Neural progenitor cell (in vitro differentiated cells): ENCODE measurements at regions not wholly inside any gene's neighbourhood (a gene's known extent, or its start where the extent isn't known, plus 50 kb on each side); places are given as distances from the start of the nearest gene placed in this dataset.

Experiments used
- DNase-seq: peaks from one replicate; pipeline ENCODE4 v3.0.0-alpha.2; 2016; ENCODE audit warnings: low spot score
- H2AFZ ChIP-seq: fragments of 200-600 bp; sonication (generic); replicated peaks from 2 replicates; pipeline ENCODE4 v1.6.1; 2016; ENCODE audit warnings: antibody characterized with exemption
- H3F3A ChIP-seq: fragments of 200-600 bp; sonication (generic); 2 replicates; pipeline ENCODE4 v1.6.1; 2016; ENCODE audit warnings: antibody characterized with exemption, low read depth
- H3K27ac ChIP-seq: fragments of 200-600 bp; sonication (generic); 2 replicates; pipeline ENCODE4 v1.5.1; 2016; ENCODE audit warnings: mild to moderate bottlenecking
- H3K27me3 ChIP-seq: fragments of 200-600 bp; sonication (generic); 2 replicates; pipeline ENCODE4 v1.6.1; 2016; ENCODE audit warnings: mild to moderate bottlenecking, moderate library complexity
- H3K36me3 ChIP-seq: fragments of 200-600 bp; sonication (generic); 2 replicates; pipeline ENCODE4 v1.5.1; 2016
- H3K4me1 ChIP-seq: fragments of 200-600 bp; sonication (generic); 2 replicates; pipeline ENCODE4 v1.6.1; 2016; ENCODE audit warnings: mixed run types
- H3K4me2 ChIP-seq: fragments of 200-600 bp; sonication (generic); 2 replicates; pipeline ENCODE4 v1.6.1; 2016
- H3K4me3 ChIP-seq: fragments of 200-600 bp; sonication (generic); 2 replicates; pipeline ENCODE4 v1.5.1; 2016
- H3K79me2 ChIP-seq: fragments of 200-600 bp; sonication (generic); 2 replicates; pipeline ENCODE4 v1.6.1; 2016; ENCODE audit warnings: low read depth
- H3K9ac ChIP-seq: fragments of 200-600 bp; sonication (generic); 2 replicates; pipeline ENCODE4 v1.6.1; 2016
- H3K9me3 ChIP-seq: fragments of 200-600 bp; sonication (generic); 2 replicates; pipeline ENCODE4 v1.5.1; 2016; ENCODE audit warnings: low read depth
- H4K20me1 ChIP-seq: fragments of 200-600 bp; sonication (generic); 2 replicates; pipeline ENCODE4 v1.6.1; 2016; ENCODE audit warnings: low read depth
- H3K27ac Mint-ChIP-seq: 3 replicates; pipeline ENCODE4 v1.8.0; 2021; ENCODE audit warnings: mixed read lengths
- H3K27me3 Mint-ChIP-seq: 2 replicates; pipeline ENCODE4 v1.8.0; 2022; ENCODE audit warnings: low read depth, mild to moderate bottlenecking, inconsistent platforms, moderate library complexity, mixed read lengths; ENCODE audit not compliant: insufficient read depth
- H3K36me3 Mint-ChIP-seq: 3 replicates; pipeline ENCODE4 v1.8.0; 2021; ENCODE audit warnings: mixed read lengths
- H3K4me1 Mint-ChIP-seq: 3 replicates; pipeline ENCODE4 v1.8.0; 2021; ENCODE audit warnings: mixed read lengths
- H3K4me3 Mint-ChIP-seq: 3 replicates; pipeline ENCODE4 v1.8.0; 2021; ENCODE audit warnings: mild to moderate bottlenecking, moderate library complexity, mixed read lengths
- H3K9me3 Mint-ChIP-seq: 3 replicates; pipeline ENCODE4 v1.8.0; 2020; ENCODE audit warnings: mixed read lengths
- EZH2 ChIP-seq: fragments of 200-600 bp; sonication (generic); IDR thresholded peaks from 2 replicates; pipeline ENCODE4 v1.6.1; 2017; ENCODE audit warnings: antibody characterized with exemption, mild to moderate bottlenecking, moderate library complexity
- EZH2phosphoT487 ChIP-seq: fragments of 200-600 bp; sonication (generic); IDR thresholded peaks from 2 replicates; pipeline ENCODE4 v1.6.1; 2017; ENCODE audit warnings: antibody characterized with exemption
- TF ChIP-seq, protein P1 (sequence below): fragments of 200-600 bp; sonication (generic); IDR thresholded peaks from 2 replicates; pipeline ENCODE4 v1.5.1; 2017; ENCODE audit warnings: antibody characterized with exemption, mild to moderate bottlenecking

DNA sequence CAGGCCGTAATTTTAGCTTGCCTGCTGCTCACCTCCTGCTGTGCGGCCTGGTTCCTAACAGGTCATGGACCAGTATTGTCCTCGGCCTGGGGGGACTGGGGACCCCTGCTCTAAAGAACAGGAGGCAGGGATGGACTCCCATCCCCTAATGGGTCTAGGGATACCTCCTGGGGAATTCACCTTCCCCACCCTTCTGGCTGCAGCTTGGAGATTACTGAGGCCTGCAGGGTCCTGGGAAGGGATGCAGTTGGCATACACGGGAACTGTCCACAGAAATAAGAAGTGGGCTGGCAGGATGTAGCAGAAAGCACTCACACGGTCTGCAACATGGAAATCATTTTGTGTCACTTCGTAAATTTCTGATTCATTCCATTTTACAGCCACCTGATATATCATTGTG lies 123.0 kb downstream of the C16orf95 start:
- Histone ChIP-seq H4K20me1 (no peaks in the 10 kb centered on the region), H3K36me3 (no peaks in the 10 kb centered on the region), H3K4me2 (no peak overlapping the region), H3K4me3 (no peak overlapping the region), H3K27me3 (no peaks in the 10 kb centered on the region), H2AFZ (no peak overlapping the region), H3K9me3 (no peaks in the 10 kb centered on the region), H3K27ac (no peak overlapping the region), H3K4me1 (no peaks in the 10 kb centered on the region), H3K79me2 (no peaks in the 10 kb centered on the region), H3F3A (no peaks in the 10 kb centered on the region), H3K9ac (no peak overlapping the region)
- no peak for DNase-seq
- peaks cover 3% of the 10 kb centered on the region for H3K9me3 Mint-ChIP-seq
- H3K4me3 Mint-ChIP-seq = no peak overlapping the region
- peaks cover 23% of the 10 kb centered on the region for H3K4me1 Mint-ChIP-seq
- no peaks in the 10 kb centered on the region for H3K36me3 Mint-ChIP-seq
- TF ChIP-seq, protein P1, sequence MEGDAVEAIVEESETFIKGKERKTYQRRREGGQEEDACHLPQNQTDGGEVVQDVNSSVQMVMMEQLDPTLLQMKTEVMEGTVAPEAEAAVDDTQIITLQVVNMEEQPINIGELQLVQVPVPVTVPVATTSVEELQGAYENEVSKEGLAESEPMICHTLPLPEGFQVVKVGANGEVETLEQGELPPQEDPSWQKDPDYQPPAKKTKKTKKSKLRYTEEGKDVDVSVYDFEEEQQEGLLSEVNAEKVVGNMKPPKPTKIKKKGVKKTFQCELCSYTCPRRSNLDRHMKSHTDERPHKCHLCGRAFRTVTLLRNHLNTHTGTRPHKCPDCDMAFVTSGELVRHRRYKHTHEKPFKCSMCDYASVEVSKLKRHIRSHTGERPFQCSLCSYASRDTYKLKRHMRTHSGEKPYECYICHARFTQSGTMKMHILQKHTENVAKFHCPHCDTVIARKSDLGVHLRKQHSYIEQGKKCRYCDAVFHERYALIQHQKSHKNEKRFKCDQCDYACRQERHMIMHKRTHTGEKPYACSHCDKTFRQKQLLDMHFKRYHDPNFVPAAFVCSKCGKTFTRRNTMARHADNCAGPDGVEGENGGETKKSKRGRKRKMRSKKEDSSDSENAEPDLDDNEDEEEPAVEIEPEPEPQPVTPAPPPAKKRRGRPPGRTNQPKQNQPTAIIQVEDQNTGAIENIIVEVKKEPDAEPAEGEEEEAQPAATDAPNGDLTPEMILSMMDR = no peak
- TF ChIP-seq EZH2phosphoT487 (no peak), EZH2 (no peak)
- H3K27ac Mint-ChIP-seq = no peak overlapping the region
- H3K27me3 Mint-ChIP-seq = peaks cover 7% of the 10 kb centered on the region

DNA sequence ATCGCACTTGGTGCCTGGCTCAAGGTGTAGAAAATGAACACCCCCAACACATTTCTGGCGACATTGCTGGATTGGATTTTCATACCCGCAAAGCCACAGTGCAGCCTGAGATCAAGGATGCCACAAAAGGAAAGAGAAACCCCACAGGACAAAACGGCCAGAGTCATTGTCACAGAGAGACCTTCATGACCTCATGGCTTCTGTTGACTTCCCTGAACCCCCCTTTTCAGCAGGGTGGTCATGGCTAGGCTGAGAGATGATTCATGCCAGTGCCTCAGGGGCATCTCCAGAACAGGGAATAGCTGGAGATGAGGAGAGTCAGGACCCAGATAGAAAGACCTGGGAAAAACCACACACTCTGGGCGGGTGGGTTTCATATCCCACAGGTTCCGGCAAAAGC lies 122.0 kb downstream of the C16orf95 start:
- H3K9ac ChIP-seq = no peak overlapping the region
- Mint-ChIP-seq H3K4me3 (no peak overlapping the region), H3K27me3 (peaks cover 7% of the 10 kb centered on the region), H3K27ac (no peak overlapping the region), H3K9me3 (peaks cover 3% of the 10 kb centered on the region), H3K4me1 (peaks cover 23% of the 10 kb centered on the region), H3K36me3 (no peaks in the 10 kb centered on the region)
- no peaks in the 10 kb centered on the region for H3K27me3 ChIP-seq
- H3F3A ChIP-seq = no peaks in the 10 kb centered on the region
- H3K4me2 ChIP-seq = no peak overlapping the region
- H3K36me3 ChIP-seq = no peaks in the 10 kb centered on the region
- no peaks in the 10 kb centered on the region for H4K20me1 ChIP-seq
- no peaks in the 10 kb centered on the region for H3K79me2 ChIP-seq
- H2AFZ ChIP-seq = no peak overlapping the region
- no peaks in the 10 kb centered on the region for H3K9me3 ChIP-seq
- no peaks in the 10 kb centered on the region for H3K4me1 ChIP-seq
- no peak overlapping the region for H3K27ac ChIP-seq
- no peak for DNase-seq
- no peak overlapping the region for H3K4me3 ChIP-seq
- no peak for TF ChIP-seq EZH2phosphoT487
- no peak for TF ChIP-seq EZH2
- TF ChIP-seq, protein P1 = no peak

DNA sequence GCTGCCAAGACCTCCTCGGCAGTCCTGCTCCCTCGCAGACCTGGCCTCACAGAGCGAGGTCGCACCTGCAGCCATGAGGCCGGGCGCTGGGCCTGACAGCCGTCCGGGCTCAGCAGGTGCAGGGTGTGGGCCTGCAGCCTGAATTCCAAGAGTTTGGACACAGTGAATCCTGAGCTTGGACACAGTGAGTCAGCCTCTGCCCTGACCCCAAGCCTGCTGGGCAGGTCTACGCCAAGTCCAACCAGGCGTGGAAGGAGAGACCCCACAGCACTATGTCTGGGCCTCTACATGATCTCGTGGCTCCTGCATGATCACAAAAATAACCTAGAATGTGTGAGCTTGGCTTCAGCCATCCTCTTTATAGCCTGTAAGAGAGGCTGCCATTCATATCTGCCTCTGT lies 121.0 kb downstream of the C16orf95 start:
- no peak overlapping the region for H3K4me3 Mint-ChIP-seq
- no peaks in the 10 kb centered on the region for H3K9me3 Mint-ChIP-seq
- H3K27ac Mint-ChIP-seq = no peak overlapping the region
- peaks cover 23% of the 10 kb centered on the region for H3K4me1 Mint-ChIP-seq
- TF ChIP-seq EZH2 (no peak), EZH2phosphoT487 (no peak)
- TF ChIP-seq, protein P1 = no peak
- Histone ChIP-seq H3K4me1 (no peaks in the 10 kb centered on the region), H3K9ac (no peak overlapping the region), H3K27ac (no peak overlapping the region), H3K27me3 (no peaks in the 10 kb centered on the region), H3K4me2 (no peak overlapping the region), H3F3A (no peaks in the 10 kb centered on the region), H4K20me1 (no peaks in the 10 kb centered on the region), H3K9me3 (no peaks in the 10 kb centered on the region), H3K36me3 (no peaks in the 10 kb centered on the region), H3K4me3 (no peak overlapping the region), H3K79me2 (no peaks in the 10 kb centered on the region), H2AFZ (no peak overlapping the region)
- H3K36me3 Mint-ChIP-seq = no peaks in the 10 kb centered on the region
- DNase-seq = no peak
- H3K27me3 Mint-ChIP-seq = peaks cover 6% of the 10 kb centered on the region

DNA sequence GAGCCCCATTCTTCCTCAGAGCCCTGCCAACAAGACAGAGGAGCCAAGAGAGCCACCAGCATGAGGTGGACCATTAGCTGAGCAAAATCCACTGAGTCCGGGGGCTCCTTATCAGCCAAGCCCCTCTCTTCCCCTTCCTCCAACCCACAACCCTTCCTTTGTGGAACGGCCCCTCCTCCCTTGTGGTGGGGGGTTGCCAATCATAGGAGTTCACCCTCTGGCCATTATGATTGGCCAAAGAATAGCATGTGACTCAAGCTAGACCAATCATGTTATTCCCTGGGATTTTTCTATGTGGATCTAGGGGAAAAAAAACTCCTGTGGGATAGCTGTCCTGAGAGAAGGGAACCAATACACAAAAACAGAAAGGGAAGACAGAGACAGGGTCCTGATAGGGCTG lies 120.5 kb downstream of the C16orf95 start:
- H4K20me1 ChIP-seq = no peaks in the 10 kb centered on the region
- no peaks in the 10 kb centered on the region for H3K36me3 Mint-ChIP-seq
- no peak overlapping the region for H3K4me3 Mint-ChIP-seq
- peaks cover 5% of the 10 kb centered on the region for H3K27me3 Mint-ChIP-seq
- no peak overlapping the region for H3K9ac ChIP-seq
- H3K27ac Mint-ChIP-seq = no peak overlapping the region
- H3K9me3 ChIP-seq = no peaks in the 10 kb centered on the region
- no peaks in the 10 kb centered on the region for H3F3A ChIP-seq
- no peaks in the 10 kb centered on the region for H3K9me3 Mint-ChIP-seq
- H3K79me2 ChIP-seq = no peaks in the 10 kb centered on the region
- TF ChIP-seq, protein P1 = no peak
- TF ChIP-seq EZH2phosphoT487 (no peak), EZH2 (no peak)
- H3K4me1 ChIP-seq = no peaks in the 10 kb centered on the region
- DNase-seq = no peak
- no peak overlapping the region for H3K27ac ChIP-seq
- no peaks in the 10 kb centered on the region for H3K36me3 ChIP-seq
- no peaks in the 10 kb centered on the region for H3K27me3 ChIP-seq
- peaks cover 23% of the 10 kb centered on the region for H3K4me1 Mint-ChIP-seq
- no peak overlapping the region for H2AFZ ChIP-seq
- H3K4me3 ChIP-seq = no peak overlapping the region
- H3K4me2 ChIP-seq = no peak overlapping the region
